HCEC 1CT (cell line): ENCODE measurements at regions not wholly inside any gene's neighbourhood (a gene's known extent, or its start where the extent isn't known, plus 50 kb on each side); places are given as distances from the start of the nearest gene placed in this dataset.
A peak's percentile ranks its signal among the peaks of the same experiment; 100 is the strongest.

Experiments
- DNase-seq: peaks from one replicate; pipeline ENCODE4 v3.0.0-alpha.2; 2017

GRCh38 chr14:54132496-54132895 is 175.9 kb upstream of the BMP4 start:
- no peak for DNase-seq

GRCh38 chr14:54133896-54134295 is 177.3 kb upstream of the BMP4 start:
- peak; percentile 28 for DNase-seq

- no peak for DNase-seq
These were observed 179.2 kb upstream of the BMP4 start for GRCh38 chr14:54135804-54136280.

GRCh38 chr14:54136894-54137613 is 180.4 kb upstream of the BMP4 start:
- no peak for DNase-seq

- no peak for DNase-seq
These were observed 181.0 kb upstream of the BMP4 start for GRCh38 chr14:54137614-54137961.

- DNase-seq = no peak
These were observed 181.4 kb upstream of the BMP4 start for GRCh38 chr14:54138024-54138353.

GRCh38 chr14:54138354-54139038 is 181.9 kb upstream of the BMP4 start:
- DNase-seq = peak; percentile 15

GRCh38 chr14:54140551-54140950 is 183.9 kb upstream of the BMP4 start:
- DNase-seq = no peak

GRCh38 chr14:54146601-54147000 is 190.0 kb upstream of the BMP4 start:
- no peak for DNase-seq

GRCh38 chr14:54147282-54147681 is 190.7 kb upstream of the BMP4 start:
- no peak for DNase-seq

- no peak for DNase-seq
These were observed 191.1 kb upstream of the BMP4 start for GRCh38 chr14:54147758-54148157.

GRCh38 chr14:54148251-54148650 is 191.6 kb upstream of the BMP4 start:
- no peak for DNase-seq

GRCh38 chr14:54152351-54152750 is 195.7 kb upstream of the BMP4 start:
- DNase-seq = no peak

- DNase-seq = no peak
These were observed 209.7 kb upstream of the BMP4 start for GRCh38 chr14:54166049-54166950.

- no peak for DNase-seq
These were observed 211.9 kb upstream of the BMP4 start for GRCh38 chr14:54168489-54168888.

- peak; percentile 60 for DNase-seq
These were observed 212.8 kb upstream of the BMP4 start for GRCh38 chr14:54169254-54169924.

GRCh38 chr14:54170301-54170700 is 213.7 kb upstream of the BMP4 start:
- DNase-seq = no peak

GRCh38 chr14:54172114-54172513 is 215.5 kb upstream of the BMP4 start:
- no peak for DNase-seq

GRCh38 chr14:54172562-54172961 is 215.9 kb upstream of the BMP4 start:
- no peak for DNase-seq

GRCh38 chr14:54173802-54174201 is 217.2 kb upstream of the BMP4 start:
- no peak for DNase-seq

GRCh38 chr14:54174457-54174856 is 217.8 kb upstream of the BMP4 start:
- DNase-seq = no peak

- DNase-seq = peak; percentile 65
These were observed 218.8 kb upstream of the BMP4 start for GRCh38 chr14:54175298-54175942.

GRCh38 chr14:54177019-54177418 is 219.8 kb upstream of the CDKN3 start:
- DNase-seq = no peak
